GM23338 (cell line): ENCODE measurements at regions not wholly inside any gene's neighbourhood (a gene's known extent, or its start where the extent isn't known, plus 50 kb on each side); places are given as distances from the start of the nearest gene placed in this dataset.

ENCODE experiments used
- CREB1 ChIP-seq: fragments of 250-450 bp; sonication (Bioruptor Pico); IDR thresholded peaks from 2 replicates; pipeline ENCODE4 v1.5.0; 2020; ENCODE audit warnings: low read depth, mild to moderate bottlenecking, moderate library complexity
- ETS1 ChIP-seq: IDR thresholded peaks from 2 replicates; pipeline ENCODE4 v1.6.1; 2016; ENCODE audit warnings: antibody characterized with exemption
- EZH2 ChIP-seq: fragments of 200-600 bp; sonication (generic); IDR thresholded peaks from one replicate; pipeline ENCODE4 v1.8.0; 2017; ENCODE audit warnings: antibody characterized with exemption, mild to moderate bottlenecking, low read depth; ENCODE audit not compliant: unreplicated experiment
- EZH2phosphoT487 ChIP-seq: fragments of 200-600 bp; sonication (generic); IDR thresholded peaks from one replicate; pipeline ENCODE4 v1.8.1; 2018; ENCODE audit warnings: antibody characterized with exemption; ENCODE audit not compliant: unreplicated experiment
- JUNB ChIP-seq: IDR thresholded peaks from one replicate; pipeline ENCODE4 v1.6.1; 2016; ENCODE audit warnings: antibody characterized with exemption; ENCODE audit not compliant: unreplicated experiment
- NANOG ChIP-seq: IDR thresholded peaks from 2 replicates; pipeline ENCODE4 v1.6.1; 2016; ENCODE audit warnings: antibody characterized with exemption, borderline replicate concordance
- POLR2AphosphoS5 ChIP-seq: IDR thresholded peaks from 2 replicates; pipeline ENCODE4 v1.6.1; 2016; ENCODE audit warnings: antibody characterized with exemption, low read depth
- ZNF114 ChIP-seq: fragments of 250-450 bp; sonication (Bioruptor Pico); IDR thresholded peaks from 2 replicates; pipeline ENCODE4 v1.5.0; 2020; ENCODE audit warnings: mild to moderate bottlenecking, moderate library complexity
- ZNF331 ChIP-seq: fragments of 250-450 bp; sonication (Bioruptor Pico); IDR thresholded peaks from 2 replicates; pipeline ENCODE4 v1.5.0; 2020; ENCODE audit warnings: low read depth, mild to moderate bottlenecking, moderate library complexity
- TF ChIP-seq, protein P1 (sequence below), 2 experiments: fragments of 200-600 bp in 1 of 2; sonication (generic) in 1 of 2; conservative IDR thresholded peaks; 2 replicates each; pipeline versions ENCODE4 v1.5.1 to v1.6.1; 2016 to 2017; ENCODE audit warnings: antibody characterized with exemption in 2 of 2, low read depth in 2 of 2, mild to moderate bottlenecking in 2 of 2, moderate library complexity in 1 of 2
- TF ChIP-seq, protein P2 (sequence below): IDR thresholded peaks from one replicate; pipeline ENCODE4 v1.6.1; 2018; ENCODE audit warnings: antibody characterized with exemption; ENCODE audit not compliant: unreplicated experiment

GRCh38 chr11:110830344-110830743 lies 118.1 kb upstream of the ARHGAP20 start:
- TF ChIP-seq, protein P1, sequence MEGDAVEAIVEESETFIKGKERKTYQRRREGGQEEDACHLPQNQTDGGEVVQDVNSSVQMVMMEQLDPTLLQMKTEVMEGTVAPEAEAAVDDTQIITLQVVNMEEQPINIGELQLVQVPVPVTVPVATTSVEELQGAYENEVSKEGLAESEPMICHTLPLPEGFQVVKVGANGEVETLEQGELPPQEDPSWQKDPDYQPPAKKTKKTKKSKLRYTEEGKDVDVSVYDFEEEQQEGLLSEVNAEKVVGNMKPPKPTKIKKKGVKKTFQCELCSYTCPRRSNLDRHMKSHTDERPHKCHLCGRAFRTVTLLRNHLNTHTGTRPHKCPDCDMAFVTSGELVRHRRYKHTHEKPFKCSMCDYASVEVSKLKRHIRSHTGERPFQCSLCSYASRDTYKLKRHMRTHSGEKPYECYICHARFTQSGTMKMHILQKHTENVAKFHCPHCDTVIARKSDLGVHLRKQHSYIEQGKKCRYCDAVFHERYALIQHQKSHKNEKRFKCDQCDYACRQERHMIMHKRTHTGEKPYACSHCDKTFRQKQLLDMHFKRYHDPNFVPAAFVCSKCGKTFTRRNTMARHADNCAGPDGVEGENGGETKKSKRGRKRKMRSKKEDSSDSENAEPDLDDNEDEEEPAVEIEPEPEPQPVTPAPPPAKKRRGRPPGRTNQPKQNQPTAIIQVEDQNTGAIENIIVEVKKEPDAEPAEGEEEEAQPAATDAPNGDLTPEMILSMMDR (conservative IDR thresholded peaks at IDR 0.05; ENCODE audit: low read depth in 2 of 2) = no peak
- TF ChIP-seq EZH2 (no peak), POLR2AphosphoS5 (no peak), CREB1 (CRISPR knock-in tag) (no peak), ZNF331 (CRISPR knock-in tag) (no peak), EZH2phosphoT487 (no peak), JUNB (no peak), NANOG (no peak), ZNF114 (CRISPR knock-in tag) (no peak), ETS1 (no peak)
- TF ChIP-seq, protein P2, sequence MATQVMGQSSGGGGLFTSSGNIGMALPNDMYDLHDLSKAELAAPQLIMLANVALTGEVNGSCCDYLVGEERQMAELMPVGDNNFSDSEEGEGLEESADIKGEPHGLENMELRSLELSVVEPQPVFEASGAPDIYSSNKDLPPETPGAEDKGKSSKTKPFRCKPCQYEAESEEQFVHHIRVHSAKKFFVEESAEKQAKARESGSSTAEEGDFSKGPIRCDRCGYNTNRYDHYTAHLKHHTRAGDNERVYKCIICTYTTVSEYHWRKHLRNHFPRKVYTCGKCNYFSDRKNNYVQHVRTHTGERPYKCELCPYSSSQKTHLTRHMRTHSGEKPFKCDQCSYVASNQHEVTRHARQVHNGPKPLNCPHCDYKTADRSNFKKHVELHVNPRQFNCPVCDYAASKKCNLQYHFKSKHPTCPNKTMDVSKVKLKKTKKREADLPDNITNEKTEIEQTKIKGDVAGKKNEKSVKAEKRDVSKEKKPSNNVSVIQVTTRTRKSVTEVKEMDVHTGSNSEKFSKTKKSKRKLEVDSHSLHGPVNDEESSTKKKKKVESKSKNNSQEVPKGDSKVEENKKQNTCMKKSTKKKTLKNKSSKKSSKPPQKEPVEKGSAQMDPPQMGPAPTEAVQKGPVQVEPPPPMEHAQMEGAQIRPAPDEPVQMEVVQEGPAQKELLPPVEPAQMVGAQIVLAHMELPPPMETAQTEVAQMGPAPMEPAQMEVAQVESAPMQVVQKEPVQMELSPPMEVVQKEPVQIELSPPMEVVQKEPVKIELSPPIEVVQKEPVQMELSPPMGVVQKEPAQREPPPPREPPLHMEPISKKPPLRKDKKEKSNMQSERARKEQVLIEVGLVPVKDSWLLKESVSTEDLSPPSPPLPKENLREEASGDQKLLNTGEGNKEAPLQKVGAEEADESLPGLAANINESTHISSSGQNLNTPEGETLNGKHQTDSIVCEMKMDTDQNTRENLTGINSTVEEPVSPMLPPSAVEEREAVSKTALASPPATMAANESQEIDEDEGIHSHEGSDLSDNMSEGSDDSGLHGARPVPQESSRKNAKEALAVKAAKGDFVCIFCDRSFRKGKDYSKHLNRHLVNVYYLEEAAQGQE = no peak
